Neuronal stem cell (in vitro differentiated cells): ENCODE measurements at regions not wholly inside any gene's neighbourhood (a gene's known extent, or its start where the extent isn't known, plus 50 kb on each side); places are given as distances from the start of the nearest gene placed in this dataset.

Experiments used
- DNase-seq: peaks from one replicate; pipeline ENCODE4 v3.0.0-alpha.2; 2013; ENCODE audit warnings: low spot score
- H2AFZ ChIP-seq: one replicate; pipeline ENCODE4 v1.6.1; 2013; ENCODE audit warnings: mild to moderate bottlenecking, low read length, inconsistent platforms
- H2AK5ac ChIP-seq: 2 replicates; pipeline ENCODE4 v1.6.1; 2013; ENCODE audit warnings: low read depth, mild to moderate bottlenecking, inconsistent platforms, low read length, moderate library complexity, mixed read lengths
- H2BK120ac ChIP-seq: 2 replicates; pipeline ENCODE4 v1.6.1; 2013; ENCODE audit warnings: low read depth, mild to moderate bottlenecking, inconsistent platforms, low read length, moderate library complexity, mixed read lengths
- H2BK12ac ChIP-seq: one replicate; pipeline ENCODE4 v1.6.1; 2013; ENCODE audit warnings: low read length, inconsistent platforms
- H2BK15ac ChIP-seq: 2 replicates; pipeline ENCODE4 v1.6.1; 2013; ENCODE audit warnings: mild to moderate bottlenecking, low read length, inconsistent platforms, mixed read lengths
- H2BK5ac ChIP-seq: one replicate; pipeline ENCODE4 v1.6.1; 2013; ENCODE audit warnings: inconsistent platforms, mild to moderate bottlenecking, low read length, moderate library complexity
- H3K14ac ChIP-seq: one replicate; pipeline ENCODE4 v1.6.1; 2013; ENCODE audit warnings: low read length, inconsistent platforms
- H3K18ac ChIP-seq: 2 replicates; pipeline ENCODE4 v1.6.1; 2013; ENCODE audit warnings: low read length, inconsistent platforms
- H3K23ac ChIP-seq: 2 replicates; pipeline ENCODE4 v1.6.1; 2013; ENCODE audit warnings: low read depth, mild to moderate bottlenecking, mixed read lengths, low read length, inconsistent platforms; ENCODE audit not compliant: poor library complexity
- H3K27ac ChIP-seq: replicated peaks from 3 replicates; pipeline ENCODE4 v1.5.1; 2013; ENCODE audit warnings: low read length, inconsistent platforms
- H3K27me3 ChIP-seq, 3 experiments: 2 replicates each; pipeline ENCODE4 v1.6.1; 2013; ENCODE audit warnings: low read length in 3 of 3, mild to moderate bottlenecking in 2 of 3, inconsistent platforms in 1 of 3, low read depth in 1 of 3, mixed read lengths in 1 of 3, moderate library complexity in 1 of 3; ENCODE audit not compliant: control insufficient read depth in 3 of 3, insufficient read depth in 3 of 3
- H3K36me3 ChIP-seq, 2 donors: replicated peaks in 1 of 2; 2 replicates each; pipeline ENCODE4 v1.6.1; 2013; ENCODE audit warnings: low read length in 2 of 2; ENCODE audit not compliant: control insufficient read depth in 2 of 2, insufficient read depth in 2 of 2
- H3K4ac ChIP-seq: 2 replicates; pipeline ENCODE4 v1.6.1; 2013; ENCODE audit warnings: inconsistent platforms, mild to moderate bottlenecking, low read length, moderate library complexity
- H3K4me1 ChIP-seq, 2 donors: 1 replicate in 1 of 2; 2 replicates in 1 of 2; pipeline ENCODE4 v1.6.1; 2013; ENCODE audit warnings: low read length in 2 of 2, low read depth in 1 of 2; ENCODE audit not compliant: control insufficient read depth in 2 of 2, insufficient read depth in 1 of 2
- H3K4me2 ChIP-seq: one replicate; pipeline ENCODE4 v1.6.1; 2013; ENCODE audit warnings: mild to moderate bottlenecking, low read length, inconsistent platforms; ENCODE audit not compliant: insufficient read depth, poor library complexity, severe bottlenecking
- H3K4me3 ChIP-seq, 2 donors: 2 replicates each; pipeline ENCODE4 v1.5.1; 2013; ENCODE audit warnings: low read length in 2 of 2, mild to moderate bottlenecking in 2 of 2, inconsistent platforms in 1 of 2, moderate library complexity in 1 of 2
- H3K79me1 ChIP-seq: one replicate; pipeline ENCODE4 v1.6.1; 2013; ENCODE audit warnings: low read depth, mild to moderate bottlenecking, inconsistent platforms, low read length, moderate library complexity
- H3K9ac ChIP-seq: one replicate; pipeline ENCODE4 v1.6.1; 2013; ENCODE audit warnings: mild to moderate bottlenecking, low read depth, low read length, inconsistent platforms; ENCODE audit not compliant: poor library complexity
- H3K9me3 ChIP-seq, 2 donors: replicated peaks in 1 of 2; 2 replicates each; pipeline versions ENCODE3 to v1.6.1; 2013; ENCODE audit warnings: low read length in 2 of 2, mild to moderate bottlenecking in 2 of 2, inconsistent platforms in 1 of 2, low read depth in 1 of 2, mixed read lengths in 1 of 2, moderate library complexity in 1 of 2; ENCODE audit not compliant: control insufficient read depth in 2 of 2, insufficient read depth in 1 of 2
- H4K8ac ChIP-seq: one replicate; pipeline ENCODE4 v1.6.1; 2013; ENCODE audit warnings: low read depth, mild to moderate bottlenecking, inconsistent platforms, low read length, moderate library complexity
- H4K91ac ChIP-seq: one replicate; pipeline ENCODE4 v1.6.1; 2013; ENCODE audit warnings: low read length, low read depth, mild to moderate bottlenecking, inconsistent platforms; ENCODE audit not compliant: poor library complexity
- WGBS, 2 donors: extraction: QIAGEN DNeasy Blood & Tissue Kit; methylation state at CpG; one replicate each; pipeline ENCODE4 v1.1.7; 2013; ENCODE audit warnings: missing lambda C conversion rate in 2 of 2, mixed read lengths in 1 of 2; ENCODE audit not compliant: insufficient read length in 2 of 2, insufficient replicate concordance in 1 of 2; ENCODE audit errors: extremely low coverage in 2 of 2; 5-methylcytosine and 5-hydroxymethylcytosine counted together

GRCh38 chr19:30734669-30735068 lies 362.5 kb downstream of the ZNF536 start:
- Histone ChIP-seq H3K9me3 (no peaks in the 10 kb centered on the region), H3K79me1 (no peaks in the 10 kb centered on the region), H2AK5ac (no peak overlapping the region), H3K9ac (no peak overlapping the region), H3K18ac (no peak overlapping the region), H2BK15ac (no peak overlapping the region), H2BK12ac (no peak overlapping the region), H3K4me1 (peaks cover 0 to 7% of the 10 kb centered on the region in 2 donors), H3K36me3 (no peaks in the 10 kb centered on the region), H3K4me2 (no peak overlapping the region), H3K23ac (no peak overlapping the region), H2BK5ac (no peak overlapping the region), H3K27me3 (no peaks in the 10 kb centered on the region), H3K27ac (no peak overlapping the region), H3K4ac (no peak overlapping the region), H3K14ac (no peak overlapping the region), H4K91ac (no peak overlapping the region), H2BK120ac (no peak overlapping the region), H3K4me3 (no peak overlapping the region), H2AFZ (no peak overlapping the region), H4K8ac (no peak overlapping the region)
- no peak for DNase-seq
- no CpG with 5 or more reads among the region's 6 CpGs for WGBS, 2 donors

DNA sequence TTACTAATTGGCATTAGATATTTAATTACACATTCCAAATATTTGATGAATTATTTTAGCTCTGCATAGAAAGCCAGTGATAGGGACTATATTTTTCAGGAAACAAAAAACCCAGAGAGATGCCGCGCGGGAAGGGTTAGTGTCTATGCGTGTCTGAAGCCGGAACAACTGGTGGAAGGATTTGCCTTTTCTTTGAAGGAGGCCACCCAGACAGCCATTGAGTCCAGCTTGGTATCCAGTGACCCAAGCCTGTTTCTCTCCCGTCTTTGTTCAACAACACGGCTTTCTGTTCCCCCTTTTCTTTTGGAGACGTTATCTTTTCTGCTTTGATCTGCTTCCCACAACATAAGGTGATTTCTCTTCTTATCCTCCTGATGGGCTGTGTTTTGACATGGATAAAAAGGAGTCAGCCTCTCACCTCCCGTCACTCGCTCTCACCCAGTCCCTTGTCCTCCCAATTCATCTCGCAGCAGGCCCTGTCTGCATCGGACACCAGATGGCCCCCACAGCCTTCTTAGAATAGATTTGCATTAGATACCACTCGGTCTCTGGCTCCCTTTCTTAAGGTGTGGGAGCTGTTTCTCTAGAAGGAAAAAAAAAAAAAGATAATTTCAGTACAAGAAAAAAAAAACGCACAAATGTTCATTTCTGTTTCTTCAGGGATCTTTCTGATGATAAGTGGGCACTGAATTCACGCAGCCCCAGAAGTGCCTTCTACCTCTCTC lies 361.8 kb downstream of the ZNF536 start:
- no peak overlapping the region for H2BK5ac ChIP-seq
- H3K9ac ChIP-seq: no peak overlapping the region
- no peak overlapping the region for H3K4me3 ChIP-seq
- peak overlapping the region; percentile 53 for H2AFZ ChIP-seq
- H2BK120ac ChIP-seq: no peak overlapping the region
- no peak overlapping the region for H2BK12ac ChIP-seq
- no peaks in the 10 kb centered on the region for H3K36me3 ChIP-seq
- H3K18ac ChIP-seq: no peak overlapping the region
- H3K27ac ChIP-seq: no peak overlapping the region
- WGBS, 2 donors: no CpG with 5 or more reads among the region's 15 CpGs
- H3K27me3 ChIP-seq: no peaks in the 10 kb centered on the region
- DNase-seq: peak; percentile 12
- no peak overlapping the region for H2AK5ac ChIP-seq
- H3K4me1 ChIP-seq: peaks cover 0 to 8% of the 10 kb centered on the region in 2 donors
- H3K23ac ChIP-seq: no peak overlapping the region
- no peak overlapping the region for H3K4me2 ChIP-seq
- no peak overlapping the region for H4K8ac ChIP-seq
- H4K91ac ChIP-seq: no peak overlapping the region
- no peak overlapping the region for H3K4ac ChIP-seq
- H3K9me3 ChIP-seq: no peaks in the 10 kb centered on the region
- H2BK15ac ChIP-seq: no peak overlapping the region
- no peaks in the 10 kb centered on the region for H3K79me1 ChIP-seq
- no peak overlapping the region for H3K14ac ChIP-seq

DNA sequence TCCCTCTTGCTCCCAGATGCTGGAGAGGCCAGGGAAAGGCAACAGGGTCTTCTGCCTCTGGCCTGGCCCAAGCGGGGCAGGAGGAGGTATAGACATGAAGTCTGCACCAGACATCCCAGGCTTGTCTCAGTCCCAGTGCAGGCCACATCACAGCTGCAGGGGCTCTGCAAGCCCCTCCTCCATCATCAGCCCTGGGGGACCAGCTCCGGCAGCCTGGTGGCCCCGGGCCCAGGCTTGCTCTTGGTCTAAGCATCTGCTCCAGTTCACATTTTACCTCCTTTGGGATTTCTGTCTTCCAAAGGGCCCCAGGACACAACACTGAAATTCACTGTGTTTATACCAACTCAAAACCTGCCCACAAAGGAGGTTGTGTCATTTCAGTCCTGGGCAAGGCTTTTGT lies 359.4 kb downstream of the ZNF536 start:
- Histone ChIP-seq H3K27me3 (peaks cover 0 to 3% (median 0%) of the 10 kb centered on the region in 3 experiments), H2BK12ac (no peak overlapping the region), H3K14ac (no peak overlapping the region), H3K79me1 (no peaks in the 10 kb centered on the region), H4K91ac (no peak overlapping the region), H3K9me3 (no peaks in the 10 kb centered on the region), H3K27ac (no peak overlapping the region), H3K23ac (no peak overlapping the region), H2BK5ac (no peak overlapping the region), H3K4me1 (peaks cover 0 to 8% of the 10 kb centered on the region in 2 donors), H3K4me2 (no peak overlapping the region), H3K9ac (no peak overlapping the region), H2BK15ac (no peak overlapping the region), H3K4me3 (no peak overlapping the region), H2AFZ (no peak overlapping the region), H3K4ac (no peak overlapping the region), H4K8ac (no peak overlapping the region), H3K18ac (peak overlapping the region; percentile 22), H2AK5ac (no peak overlapping the region), H3K36me3 (no peaks in the 10 kb centered on the region), H2BK120ac (no peak overlapping the region)
- DNase-seq: no peak
- WGBS, 2 donors: no CpG with 5 or more reads among the region's 3 CpGs

DNA sequence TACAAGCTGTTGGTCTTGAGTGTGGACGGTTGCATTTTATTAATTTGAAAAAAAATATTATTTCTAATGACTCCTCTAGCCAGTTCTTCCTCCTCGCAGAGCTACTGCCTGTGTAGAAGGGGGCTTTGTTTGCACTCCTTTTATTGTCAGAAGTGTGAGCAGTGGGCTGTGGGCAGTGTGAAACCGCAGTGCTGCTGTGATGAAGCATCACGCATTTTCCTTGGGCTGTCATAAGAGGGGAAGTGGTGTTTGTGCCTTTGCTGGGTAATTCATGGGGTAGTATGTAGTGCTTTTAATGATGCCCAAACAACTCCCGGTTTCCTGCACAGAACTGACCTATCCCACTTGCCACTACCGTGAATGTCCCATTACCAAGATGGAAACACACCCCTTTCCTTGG lies 357.3 kb downstream of the ZNF536 start:
- no peak overlapping the region for H3K4me3 ChIP-seq
- no peak for DNase-seq

More for the DNA sequence above, 357.3 kb downstream of the ZNF536 start:
- H3K23ac ChIP-seq: no peak overlapping the region
- H3K9me3 ChIP-seq: no peaks in the 10 kb centered on the region
- H2BK120ac ChIP-seq: no peak overlapping the region
- H3K4me2 ChIP-seq: no peak overlapping the region
- H2BK5ac ChIP-seq: no peak overlapping the region
- H3K36me3 ChIP-seq: no peaks in the 10 kb centered on the region
- H4K91ac ChIP-seq: no peak overlapping the region
- H3K79me1 ChIP-seq: no peaks in the 10 kb centered on the region
- H3K9ac ChIP-seq: no peak overlapping the region
- no peak overlapping the region for H3K4ac ChIP-seq
- no peak overlapping the region for H3K14ac ChIP-seq
- H3K27ac ChIP-seq: no peak overlapping the region
- H2AFZ ChIP-seq: no peak overlapping the region
- no peak overlapping the region for H2AK5ac ChIP-seq
- H3K4me1 ChIP-seq: peaks cover 0 to 4% of the 10 kb centered on the region in 2 donors
- H3K18ac ChIP-seq: no peak overlapping the region
- no peak overlapping the region for H2BK15ac ChIP-seq
- H3K27me3 ChIP-seq: peaks cover 0 to 3% (median 0%) of the 10 kb centered on the region in 3 experiments
- no CpG with 5 or more reads among the region's 6 CpGs for WGBS, 2 donors
- H4K8ac ChIP-seq: no peak overlapping the region
- no peak overlapping the region for H2BK12ac ChIP-seq
